Uterus (tissue), 3 donors: ENCODE measurements at regions not wholly inside any gene's neighbourhood (a gene's known extent, or its start where the extent isn't known, plus 50 kb on each side); places are given as distances from the start of the nearest gene placed in this dataset.

Experiments used
- DNase-seq, 2 donors: peaks; one replicate each; pipeline ENCODE4 v3.0.0-alpha.2; 2019 to 2020
- H3K27ac ChIP-seq, 2 donors: fragments of 200-600 bp; sonication (generic); 1 replicate in 1 of 2; 2 replicates in 1 of 2; pipeline ENCODE4 v1.5.1; 2016 to 2018
- H3K27me3 ChIP-seq, 2 donors: fragments of 200-600 bp; sonication (generic); one replicate each; pipeline ENCODE4 v1.5.1; 2018 to 2019; ENCODE audit warnings: control low read depth in 1 of 2
- H3K36me3 ChIP-seq, 2 donors: fragments of 200-600 bp; sonication (generic); one replicate each; pipeline ENCODE4 v1.5.1; 2019; ENCODE audit warnings: control low read depth in 1 of 2
- H3K4me1 ChIP-seq, 2 donors: fragments of 200-600 bp; sonication (generic); one replicate each; pipeline ENCODE4 v1.5.1; 2018 to 2019; ENCODE audit warnings: control low read depth in 1 of 2
- H3K4me3 ChIP-seq, 2 donors: fragments of 200-600 bp; sonication (generic); 1 replicate in 1 of 2; 2 replicates in 1 of 2; pipeline ENCODE4 v1.5.1; 2018 to 2019; ENCODE audit warnings: mild to moderate bottlenecking in 1 of 2
- H3K9me3 ChIP-seq, 2 donors: fragments of 200-600 bp; sonication (generic); one replicate each; pipeline ENCODE4 v1.5.1; 2019; ENCODE audit warnings: control low read depth in 1 of 2
- POLR2A ChIP-seq, 2 donors: fragments of 450-650 bp; IDR thresholded peaks; one replicate each; pipeline ENCODE4 v1.6.1; 2016; ENCODE audit warnings: antibody characterized with exemption in 2 of 2, mild to moderate bottlenecking in 1 of 2, moderate library complexity in 1 of 2
- intact Hi-C: fragments of 100-400 bp; cut with DNase I; formaldehyde crosslinking; loops from one replicate; pipeline ENCODE4 v1.15.1; 2023; ENCODE audit warnings: low total_unique reads
- TF ChIP-seq, protein P1 (sequence below), 4 experiments: fragments of 200-600 bp in 2 of 4; fragments of 450-650 bp in 2 of 4; sonication (generic) in 2 of 4; IDR thresholded peaks; one replicate each; pipeline ENCODE4 v1.5.1; 2016 to 2019; ENCODE audit warnings: antibody characterized with exemption in 4 of 4, mild to moderate bottlenecking in 2 of 4, moderate library complexity in 1 of 4
- donor health status: DM: yes; HTN: yes; CAD: no.

DNA sequence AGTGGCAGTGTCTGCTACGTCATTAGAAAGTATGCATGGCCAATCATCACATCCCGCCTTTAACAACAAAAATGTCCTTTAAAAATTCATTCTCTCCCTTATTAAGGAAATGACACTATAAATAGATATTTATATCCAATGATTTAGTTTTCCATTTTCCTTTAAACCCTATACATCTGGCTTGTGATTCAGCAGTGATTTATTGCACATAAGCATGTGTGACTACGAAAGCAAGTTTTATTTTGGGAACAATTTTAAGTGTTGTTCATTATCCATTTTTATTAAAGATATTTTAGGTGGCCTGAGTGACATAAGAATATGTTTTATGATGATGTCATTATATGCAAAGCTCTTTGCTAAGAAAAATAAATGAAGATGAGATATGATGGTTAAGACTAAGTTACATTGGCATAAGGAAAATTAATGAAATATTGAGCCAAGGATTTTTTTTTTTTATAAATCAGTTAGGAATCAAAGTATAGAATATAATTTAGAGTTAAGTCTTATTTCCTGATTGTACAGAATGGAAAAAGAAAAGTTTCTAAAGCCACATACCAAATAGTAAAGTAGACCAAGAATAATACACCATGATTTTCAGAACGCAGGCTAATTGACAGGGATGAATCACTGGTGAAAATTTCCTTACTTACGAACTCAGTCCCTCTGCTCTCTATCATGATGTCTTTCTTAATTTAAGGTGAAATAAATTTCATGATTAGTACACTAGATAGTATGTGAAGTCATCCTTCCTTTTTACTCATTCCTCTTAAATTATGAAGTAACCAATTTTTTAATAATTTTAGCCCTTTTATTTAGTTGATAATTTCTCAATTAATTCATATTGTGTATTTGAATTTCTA lies 822.4 kb downstream of the FAT4 start:
- intact Hi-C loops = no loop called here
- no peak overlapping the region for H3K27ac ChIP-seq
- no peaks in the 10 kb centered on the region for H3K36me3 ChIP-seq
- H3K4me3 ChIP-seq = no peak overlapping the region
- no peak for TF ChIP-seq POLR2A (IDR thresholded peaks at IDR 0.05)
- TF ChIP-seq, protein P1, sequence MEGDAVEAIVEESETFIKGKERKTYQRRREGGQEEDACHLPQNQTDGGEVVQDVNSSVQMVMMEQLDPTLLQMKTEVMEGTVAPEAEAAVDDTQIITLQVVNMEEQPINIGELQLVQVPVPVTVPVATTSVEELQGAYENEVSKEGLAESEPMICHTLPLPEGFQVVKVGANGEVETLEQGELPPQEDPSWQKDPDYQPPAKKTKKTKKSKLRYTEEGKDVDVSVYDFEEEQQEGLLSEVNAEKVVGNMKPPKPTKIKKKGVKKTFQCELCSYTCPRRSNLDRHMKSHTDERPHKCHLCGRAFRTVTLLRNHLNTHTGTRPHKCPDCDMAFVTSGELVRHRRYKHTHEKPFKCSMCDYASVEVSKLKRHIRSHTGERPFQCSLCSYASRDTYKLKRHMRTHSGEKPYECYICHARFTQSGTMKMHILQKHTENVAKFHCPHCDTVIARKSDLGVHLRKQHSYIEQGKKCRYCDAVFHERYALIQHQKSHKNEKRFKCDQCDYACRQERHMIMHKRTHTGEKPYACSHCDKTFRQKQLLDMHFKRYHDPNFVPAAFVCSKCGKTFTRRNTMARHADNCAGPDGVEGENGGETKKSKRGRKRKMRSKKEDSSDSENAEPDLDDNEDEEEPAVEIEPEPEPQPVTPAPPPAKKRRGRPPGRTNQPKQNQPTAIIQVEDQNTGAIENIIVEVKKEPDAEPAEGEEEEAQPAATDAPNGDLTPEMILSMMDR (IDR thresholded peaks at IDR 0.05) = no peak
- no peak for DNase-seq
- no peaks in the 10 kb centered on the region for H3K4me1 ChIP-seq
- no peaks in the 10 kb centered on the region for H3K27me3 ChIP-seq
- no peaks in the 10 kb centered on the region for H3K9me3 ChIP-seq

DNA sequence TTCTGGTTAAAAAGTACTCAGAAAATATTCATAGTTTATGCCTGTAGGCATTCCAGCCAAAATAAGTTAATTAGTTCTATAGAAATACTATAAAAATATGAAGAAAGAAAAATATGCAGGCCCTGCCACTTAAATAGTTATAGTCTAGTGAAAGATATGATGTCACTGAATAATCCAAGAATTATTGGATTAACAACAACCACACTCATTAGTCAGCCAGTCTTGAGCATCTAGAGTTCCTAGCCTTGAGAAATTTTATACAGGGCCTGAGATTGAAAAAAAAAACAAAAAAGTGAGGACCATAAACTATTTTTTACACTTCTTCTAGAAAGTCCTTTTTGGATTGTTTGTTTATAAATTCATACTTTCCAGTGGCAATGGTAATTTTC lies 823.0 kb downstream of the FAT4 start:
- H3K4me1 ChIP-seq = no peaks in the 10 kb centered on the region
- H3K9me3 ChIP-seq = no peaks in the 10 kb centered on the region
- H3K27me3 ChIP-seq = no peaks in the 10 kb centered on the region
- TF ChIP-seq, protein P1 (IDR thresholded peaks at IDR 0.05) = no peak
- TF ChIP-seq POLR2A (IDR thresholded peaks at IDR 0.05) = no peak
- no peak overlapping the region for H3K27ac ChIP-seq
- intact Hi-C loops = no loop called here
- no peak overlapping the region for H3K4me3 ChIP-seq
- DNase-seq = no peak
- no peaks in the 10 kb centered on the region for H3K36me3 ChIP-seq

- Histone ChIP-seq H3K4me1 (no peaks in the 10 kb centered on the region), H3K36me3 (no peaks in the 10 kb centered on the region), H3K4me3 (no peak overlapping the region), H3K9me3 (no peaks in the 10 kb centered on the region), H3K27ac (no peak overlapping the region), H3K27me3 (no peaks in the 10 kb centered on the region)
- intact Hi-C loops = no loop called here
- no peak for DNase-seq
- TF ChIP-seq, protein P1 (IDR thresholded peaks at IDR 0.05) = no peak
- no peak for TF ChIP-seq POLR2A (IDR thresholded peaks at IDR 0.05)
Measured at GRCh38 chr4:126144543-126145237, 829.9 kb downstream of the FAT4 start.

GRCh38 chr4:126168484-126168883 lies 853.7 kb downstream of the FAT4 start:
- Histone ChIP-seq H3K4me3 (no peak overlapping the region), H3K27me3 (no peaks in the 10 kb centered on the region), H3K4me1 (no peaks in the 10 kb centered on the region), H3K9me3 (no peaks in the 10 kb centered on the region), H3K36me3 (no peaks in the 10 kb centered on the region), H3K27ac (no peak overlapping the region)
- intact Hi-C loops = no loop called here
- no peak for TF ChIP-seq POLR2A (IDR thresholded peaks at IDR 0.05)
- TF ChIP-seq, protein P1 (IDR thresholded peaks at IDR 0.05) = no peak
- no peak for DNase-seq

DNA sequence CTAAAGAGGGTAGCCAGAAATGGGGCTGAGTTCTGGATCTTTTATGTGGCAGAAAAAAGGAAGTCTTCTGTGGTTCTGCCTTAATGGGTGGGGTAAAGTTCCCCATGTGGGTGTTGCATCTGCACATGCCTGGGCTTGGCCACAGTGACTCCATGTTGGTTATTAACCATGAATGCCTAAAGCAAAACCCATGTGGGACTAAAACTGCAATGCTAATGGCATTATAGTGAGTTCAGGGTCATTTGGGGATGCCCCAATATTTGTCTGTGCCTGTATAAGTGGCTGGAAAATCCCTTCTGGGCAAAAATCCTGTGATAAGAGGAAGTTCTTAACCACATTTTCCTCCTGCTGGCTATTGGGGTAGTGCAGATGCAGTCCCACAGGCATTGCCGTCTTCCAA lies 857.4 kb downstream of the FAT4 start:
- Histone ChIP-seq H3K4me1 (no peaks in the 10 kb centered on the region), H3K27ac (no peak overlapping the region), H3K36me3 (no peaks in the 10 kb centered on the region), H3K4me3 (no peak overlapping the region), H3K9me3 (no peaks in the 10 kb centered on the region), H3K27me3 (no peaks in the 10 kb centered on the region)
- intact Hi-C loops = no loop called here
- TF ChIP-seq, protein P1 (IDR thresholded peaks at IDR 0.05) = no peak
- TF ChIP-seq POLR2A (IDR thresholded peaks at IDR 0.05) = no peak
- no peak for DNase-seq
